ENCODE measurements at regions not wholly inside any gene's neighbourhood (a gene's known extent, or its start where the extent isn't known, plus 50 kb on each side); places are given as distances from the start of the nearest gene placed in this dataset.

DNA sequence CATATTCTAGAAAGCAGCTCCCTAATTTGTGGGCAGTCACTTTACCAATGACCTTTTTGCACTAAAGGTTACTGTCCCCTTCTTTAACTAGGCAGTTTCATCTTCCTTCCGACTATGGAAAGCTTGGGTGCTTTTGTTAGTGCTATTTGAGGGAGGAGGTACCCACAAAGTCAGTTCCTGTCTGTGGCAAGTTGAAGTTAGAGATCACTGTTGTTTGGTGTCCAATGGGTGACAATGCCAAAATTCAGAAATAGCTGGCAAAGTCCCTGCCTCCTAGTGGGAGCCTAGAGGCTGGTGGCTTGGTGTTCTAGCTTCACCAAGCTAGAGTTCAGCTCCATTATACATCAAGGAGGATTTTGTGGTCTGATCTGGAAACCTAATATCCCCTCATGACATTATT lies 87.1 kb upstream of the PNPT1 start:
- CTCF ChIA-PET = interaction anchor here (1.3 to 1.6 kb wide), 2 partner anchors 9 to 77 kb away, joined by 5 to 6 read pairs; no protein-coding TSS in a partner anchor
- no peaks in the 10 kb centered on the region for H3K36me3 ChIP-seq (ENCODE audit: control insufficient read depth in 2 of 2, extremely low read depth in 1 of 2, insufficient read depth in 2 of 2, low read length in 2 of 2)
- peak overlapping the region; percentile 73 for H3K4me2 ChIP-seq (ENCODE audit: insufficient read depth, low read length)
- FAIRE-seq = no peak
- intact Hi-C loops (cut with micrococcal nuclease) (loop anchor here (1.0 kb wide), 1 partner anchor 82 kb away; no protein-coding TSS in a partner anchor), dilution Hi-C loops (cut with MboI; ENCODE audit: extremely low pct_ligation_motif_present, low sequenced_read_pairs) (no loop called here)
- H3K4me3 ChIP-seq (replicated peaks in 1 of 3; ENCODE audit: insufficient read depth in 1 of 3, low read depth in 1 of 3, low read length in 3 of 3) = no peak overlapping the region
- peak overlapping the region; percentile 47 for H3K9ac ChIP-seq (replicated peaks; ENCODE audit: extremely low read depth, insufficient read depth, low read length)
- BruUV-seq (replicated peaks) = no TSS peak
- peak overlapping the region; percentile 99 for H3K27ac ChIP-seq (ENCODE audit: insufficient read depth, low read depth, low read length)
- TF ChIP-seq EZH2 (IDR thresholded peaks at IDR 0.05; ENCODE audit: borderline replicate concordance, low read depth, low read length, severe bottlenecking) (no peak), FOS (IDR thresholded peaks at IDR 0.05; ENCODE audit: borderline replicate concordance, insufficient read depth, low read length) (no peak), POLR2AphosphoS5 (IDR thresholded peaks at IDR 0.05; ENCODE audit: insufficient read depth, low read depth, low read length) (no peak), GATA2 (IDR thresholded peaks at IDR 0.05; ENCODE audit: insufficient read depth, insufficient read length, low read depth, low read length) (no peak), POLR2A (IDR thresholded peaks at IDR 0.05; ENCODE audit: low read depth, low read length) (no peak), MAX (IDR thresholded peaks at IDR 0.05; ENCODE audit: insufficient read depth, insufficient read length) (no peak), JUN (IDR thresholded peaks at IDR 0.05; ENCODE audit: borderline replicate concordance, insufficient read depth, insufficient read length, low read depth) (no peak), MYC (IDR thresholded peaks at IDR 0.05; ENCODE audit: low read depth, low read length) (no peak)
- TF ChIP-seq, protein P1, sequence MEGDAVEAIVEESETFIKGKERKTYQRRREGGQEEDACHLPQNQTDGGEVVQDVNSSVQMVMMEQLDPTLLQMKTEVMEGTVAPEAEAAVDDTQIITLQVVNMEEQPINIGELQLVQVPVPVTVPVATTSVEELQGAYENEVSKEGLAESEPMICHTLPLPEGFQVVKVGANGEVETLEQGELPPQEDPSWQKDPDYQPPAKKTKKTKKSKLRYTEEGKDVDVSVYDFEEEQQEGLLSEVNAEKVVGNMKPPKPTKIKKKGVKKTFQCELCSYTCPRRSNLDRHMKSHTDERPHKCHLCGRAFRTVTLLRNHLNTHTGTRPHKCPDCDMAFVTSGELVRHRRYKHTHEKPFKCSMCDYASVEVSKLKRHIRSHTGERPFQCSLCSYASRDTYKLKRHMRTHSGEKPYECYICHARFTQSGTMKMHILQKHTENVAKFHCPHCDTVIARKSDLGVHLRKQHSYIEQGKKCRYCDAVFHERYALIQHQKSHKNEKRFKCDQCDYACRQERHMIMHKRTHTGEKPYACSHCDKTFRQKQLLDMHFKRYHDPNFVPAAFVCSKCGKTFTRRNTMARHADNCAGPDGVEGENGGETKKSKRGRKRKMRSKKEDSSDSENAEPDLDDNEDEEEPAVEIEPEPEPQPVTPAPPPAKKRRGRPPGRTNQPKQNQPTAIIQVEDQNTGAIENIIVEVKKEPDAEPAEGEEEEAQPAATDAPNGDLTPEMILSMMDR (IDR thresholded peaks at IDR 0.05; ENCODE audit: extremely low read depth in 1 of 2, insufficient read depth in 1 of 2, low read depth in 1 of 2, low read length in 2 of 2) = no peak
- H2AFZ ChIP-seq (ENCODE audit: low read depth, low read length) = peak overlapping the region; percentile 80
- no peaks in the 10 kb centered on the region for H4K20me1 ChIP-seq (replicated peaks; ENCODE audit: control insufficient read depth, extremely low read depth, insufficient read depth, low read length)
- no peaks in the 10 kb centered on the region for H3K27me3 ChIP-seq (ENCODE audit: control insufficient read depth in 2 of 2, insufficient read depth in 2 of 2, low read length in 2 of 2)
- no peaks in the 10 kb centered on the region for H3K9me1 ChIP-seq (replicated peaks; ENCODE audit: control insufficient read depth, extremely low read depth, insufficient read depth, low read length)
- POLR2A ChIA-PET = interaction anchor here (0.6 kb wide), 1 partner anchor 170 kb away, joined by 5 read pairs; no protein-coding TSS in a partner anchor
- H3K4me1 ChIP-seq (ENCODE audit: control insufficient read depth, extremely low read depth, insufficient read depth, low read length) = peaks cover 28% of the 10 kb centered on the region
- H3K9me3 ChIP-seq (replicated peaks; ENCODE audit: control insufficient read depth, insufficient read depth, low read length) = no peaks in the 10 kb centered on the region
- DNase-seq (ENCODE audit: low read depth, low spot score) = no peak
- no peaks in the 10 kb centered on the region for H3K79me2 ChIP-seq (ENCODE audit: control insufficient read depth, insufficient read depth, low read length)
